GM19438 (cell line): ENCODE measurements at regions not wholly inside any gene's neighbourhood (a gene's known extent, or its start where the extent isn't known, plus 50 kb on each side); places are given as distances from the start of the nearest gene placed in this dataset.

Experiments
- ATAC-seq: cut with Tn5 transposase; IDR thresholded peaks from one replicate; pipeline ENCODE4 v1.9.1; 2021; ENCODE audit warnings: low read depth; ENCODE audit not compliant: unreplicated experiment

GRCh38 chr1:80444171-80444570 is 1356.6 kb upstream of the ADGRL2 start:
- no peak for ATAC-seq

GRCh38 chr1:80441664-80442063 is 1359.1 kb upstream of the ADGRL2 start:
- no peak for ATAC-seq

- ATAC-seq: no peak
Observed at GRCh38 chr1:80436851-80437250, 1363.9 kb upstream of the ADGRL2 start.

GRCh38 chr1:80427881-80428280 is 1372.9 kb upstream of the ADGRL2 start:
- ATAC-seq: no peak

GRCh38 chr1:80424249-80424648 is 1376.5 kb upstream of the ADGRL2 start:
- no peak for ATAC-seq

- no peak for ATAC-seq
Observed at GRCh38 chr1:80418134-80418533, 1382.6 kb upstream of the ADGRL2 start.

- ATAC-seq: no peak
Observed at GRCh38 chr1:80417671-80418070, 1383.1 kb upstream of the ADGRL2 start.

GRCh38 chr1:80413969-80414368 is 1386.8 kb upstream of the ADGRL2 start:
- no peak for ATAC-seq

- no peak for ATAC-seq
Observed at GRCh38 chr1:80410233-80410632, 1390.5 kb upstream of the ADGRL2 start.

GRCh38 chr1:80403471-80403893 is 1397.0 kb upstream of the ADGRL4 start:
- no peak for ATAC-seq

- ATAC-seq: no peak
Observed at GRCh38 chr1:80402625-80403024, 1396.1 kb upstream of the ADGRL4 start.

- no peak for ATAC-seq
Observed at GRCh38 chr1:80401757-80402156, 1395.2 kb upstream of the ADGRL4 start.

- no peak for ATAC-seq
Observed at GRCh38 chr1:80392529-80392928, 1386.0 kb upstream of the ADGRL4 start.

GRCh38 chr1:80385650-80386049 is 1379.1 kb upstream of the ADGRL4 start:
- no peak for ATAC-seq

- no peak for ATAC-seq
Observed at GRCh38 chr1:80384959-80385358, 1378.4 kb upstream of the ADGRL4 start.

GRCh38 chr1:80384083-80384830 is 1377.7 kb upstream of the ADGRL4 start:
- ATAC-seq: no peak

GRCh38 chr1:80375662-80376061 is 1369.1 kb upstream of the ADGRL4 start:
- no peak for ATAC-seq

GRCh38 chr1:80375109-80375508 is 1368.6 kb upstream of the ADGRL4 start:
- ATAC-seq: no peak

- no peak for ATAC-seq
Observed at GRCh38 chr1:80369780-80370179, 1363.2 kb upstream of the ADGRL4 start.

GRCh38 chr1:80367058-80367457 is 1360.5 kb upstream of the ADGRL4 start:
- no peak for ATAC-seq

GRCh38 chr1:80365359-80366021 is 1359.0 kb upstream of the ADGRL4 start:
- ATAC-seq: no peak
